BLaER1 treated with 17β-estradiol and CSF1 and Interleukin-3, amounts not matched to agents 10 nM and 100 nM (cell line): ENCODE measurements at regions not wholly inside any gene's neighbourhood (a gene's known extent, or its start where the extent isn't known, plus 50 kb on each side); places are given as distances from the start of the nearest gene placed in this dataset.

Experiments used
- H3K27ac ChIP-seq, 11 experiments: shearing (Covaris generic); formaldehyde crosslinking; 2 replicates each; pipeline ENCODE4 v1.8.1; 2022
- H3K27me3 ChIP-seq, 11 experiments: shearing (Covaris generic); formaldehyde crosslinking; 2 replicates each; pipeline ENCODE4 v1.8.1; 2022
- H3K36me3 ChIP-seq, 11 experiments: shearing (Covaris generic); formaldehyde crosslinking; 2 replicates each; pipeline ENCODE4 v1.8.1; 2022
- H3K4me1 ChIP-seq, 10 experiments: shearing (Covaris generic); formaldehyde crosslinking; 2 replicates each; pipeline ENCODE4 v1.8.1; 2022
- H3K4me2 ChIP-seq, 11 experiments: shearing (Covaris generic); formaldehyde crosslinking; 2 replicates each; pipeline ENCODE4 v1.8.1; 2022
- H3K4me3 ChIP-seq, 10 experiments: shearing (Covaris generic); formaldehyde crosslinking; 2 replicates each; pipeline ENCODE4 v1.8.1; 2022
- H3K9ac ChIP-seq, 11 experiments: shearing (Covaris generic); formaldehyde crosslinking; 2 replicates each; pipeline ENCODE4 v1.8.1; 2022
- H3K9me3 ChIP-seq, 11 experiments: shearing (Covaris generic); formaldehyde crosslinking; replicated peaks in 1 of 11; 2 replicates each; pipeline ENCODE4 v1.8.1; 2022
- H4K20me1 ChIP-seq, 11 experiments: shearing (Covaris generic); formaldehyde crosslinking; 2 replicates each; pipeline ENCODE4 v1.8.1; 2022
- Cebpa-rat ChIP-seq, 11 experiments: shearing (Covaris generic); IDR thresholded peaks; 2 replicates each; pipeline ENCODE4 v1.8.1; 2022

GRCh38 chr4:63851496-63851895 is 557.8 kb downstream of the TECRL start:
- TF ChIP-seq Cebpa-rat (IDR thresholded peaks at IDR 0.05) = no peak
- H3K27ac ChIP-seq = no peak overlapping the region
- no peaks in the 10 kb centered on the region for H3K4me1 ChIP-seq
- H3K9ac ChIP-seq = no peak overlapping the region
- H3K27me3 ChIP-seq = no peaks in the 10 kb centered on the region
- no peaks in the 10 kb centered on the region for H3K36me3 ChIP-seq
- no peaks in the 10 kb centered on the region for H4K20me1 ChIP-seq
- H3K9me3 ChIP-seq = no peaks in the 10 kb centered on the region
- no peak overlapping the region for H3K4me2 ChIP-seq
- H3K4me3 ChIP-seq = no peak overlapping the region

GRCh38 chr4:63841266-63841665 is 568.0 kb downstream of the TECRL start:
- no peak overlapping the region for H3K4me3 ChIP-seq
- H4K20me1 ChIP-seq = no peaks in the 10 kb centered on the region
- H3K9me3 ChIP-seq = no peaks in the 10 kb centered on the region
- H3K9ac ChIP-seq = no peak overlapping the region
- no peaks in the 10 kb centered on the region for H3K36me3 ChIP-seq
- TF ChIP-seq Cebpa-rat (IDR thresholded peaks at IDR 0.05) = no peak
- H3K27me3 ChIP-seq = no peaks in the 10 kb centered on the region
- no peak overlapping the region for H3K27ac ChIP-seq
- H3K4me2 ChIP-seq = no peak overlapping the region
- H3K4me1 ChIP-seq = no peaks in the 10 kb centered on the region

DNA sequence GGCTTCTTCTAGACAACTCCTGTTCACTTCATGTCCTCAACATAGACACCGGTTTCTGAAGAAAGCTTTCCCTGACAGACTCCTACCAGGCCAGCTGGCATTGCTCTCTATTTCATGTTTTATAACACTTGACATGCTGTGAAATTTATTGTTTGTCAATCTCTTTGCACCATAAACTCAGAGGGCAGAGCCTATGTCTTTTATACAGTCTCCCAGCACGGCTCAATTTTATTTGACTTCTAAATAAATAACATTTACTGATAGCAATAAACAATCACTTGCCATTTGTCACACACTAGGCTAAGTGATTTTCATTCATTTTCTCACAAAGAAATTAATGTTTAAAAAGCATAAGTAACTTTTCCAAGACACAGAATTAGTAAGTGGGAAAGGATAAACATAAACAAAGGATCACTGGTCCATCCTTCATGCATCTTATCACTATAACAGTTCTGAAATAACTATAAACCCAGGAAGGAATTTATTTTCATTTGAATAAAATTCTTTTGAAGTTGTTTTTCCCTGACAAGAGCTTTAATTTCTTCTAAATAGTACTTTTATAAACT is 577.6 kb downstream of the TECRL start:
- H3K4me2 ChIP-seq = no peak overlapping the region
- H3K9me3 ChIP-seq = no peaks in the 10 kb centered on the region
- H3K27me3 ChIP-seq = no peaks in the 10 kb centered on the region
- no peak overlapping the region for H3K27ac ChIP-seq
- no peaks in the 10 kb centered on the region for H3K4me1 ChIP-seq
- H3K36me3 ChIP-seq = no peaks in the 10 kb centered on the region
- H3K4me3 ChIP-seq = no peak overlapping the region
- H4K20me1 ChIP-seq = no peaks in the 10 kb centered on the region
- no peak overlapping the region for H3K9ac ChIP-seq
- TF ChIP-seq Cebpa-rat (IDR thresholded peaks at IDR 0.05) = no peak

DNA sequence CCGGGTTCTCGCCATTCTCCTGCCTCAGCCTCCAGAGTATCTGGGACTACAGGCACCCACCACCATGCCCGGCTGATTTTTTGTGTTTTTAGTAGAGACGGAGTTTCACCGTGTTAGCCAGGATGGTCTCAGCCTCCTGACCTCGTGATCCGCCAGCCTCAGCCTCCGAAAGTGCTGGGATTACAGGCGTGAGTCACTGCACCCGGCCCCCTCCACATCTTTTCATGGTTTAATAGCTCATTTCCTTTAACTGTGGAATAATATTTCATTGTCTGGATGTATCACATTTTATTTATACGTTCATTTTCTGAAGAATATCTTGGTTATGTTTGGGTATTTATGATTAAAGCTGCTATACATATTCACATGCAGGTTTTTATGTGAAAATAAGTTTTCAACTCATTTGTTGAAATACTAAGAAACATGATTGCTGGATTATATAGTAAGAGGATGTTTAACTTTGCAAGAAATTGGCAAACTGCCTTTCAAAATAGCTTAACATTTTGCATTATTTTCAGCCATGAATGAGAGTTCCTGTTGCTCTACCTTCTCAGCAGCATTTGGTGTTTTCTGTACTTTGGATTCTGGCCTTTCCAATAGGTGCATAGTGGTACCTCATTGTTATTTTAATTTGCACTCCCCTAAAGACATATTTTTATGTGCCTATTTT is 591.9 kb downstream of the TECRL start:
- Histone ChIP-seq H3K4me1 (no peaks in the 10 kb centered on the region), H3K9me3 (no peaks in the 10 kb centered on the region), H3K9ac (no peak overlapping the region), H3K27me3 (no peaks in the 10 kb centered on the region), H4K20me1 (no peaks in the 10 kb centered on the region), H3K4me2 (no peak overlapping the region), H3K4me3 (no peak overlapping the region), H3K36me3 (no peaks in the 10 kb centered on the region), H3K27ac (no peak overlapping the region)
- TF ChIP-seq Cebpa-rat (IDR thresholded peaks at IDR 0.05) = no peak

DNA sequence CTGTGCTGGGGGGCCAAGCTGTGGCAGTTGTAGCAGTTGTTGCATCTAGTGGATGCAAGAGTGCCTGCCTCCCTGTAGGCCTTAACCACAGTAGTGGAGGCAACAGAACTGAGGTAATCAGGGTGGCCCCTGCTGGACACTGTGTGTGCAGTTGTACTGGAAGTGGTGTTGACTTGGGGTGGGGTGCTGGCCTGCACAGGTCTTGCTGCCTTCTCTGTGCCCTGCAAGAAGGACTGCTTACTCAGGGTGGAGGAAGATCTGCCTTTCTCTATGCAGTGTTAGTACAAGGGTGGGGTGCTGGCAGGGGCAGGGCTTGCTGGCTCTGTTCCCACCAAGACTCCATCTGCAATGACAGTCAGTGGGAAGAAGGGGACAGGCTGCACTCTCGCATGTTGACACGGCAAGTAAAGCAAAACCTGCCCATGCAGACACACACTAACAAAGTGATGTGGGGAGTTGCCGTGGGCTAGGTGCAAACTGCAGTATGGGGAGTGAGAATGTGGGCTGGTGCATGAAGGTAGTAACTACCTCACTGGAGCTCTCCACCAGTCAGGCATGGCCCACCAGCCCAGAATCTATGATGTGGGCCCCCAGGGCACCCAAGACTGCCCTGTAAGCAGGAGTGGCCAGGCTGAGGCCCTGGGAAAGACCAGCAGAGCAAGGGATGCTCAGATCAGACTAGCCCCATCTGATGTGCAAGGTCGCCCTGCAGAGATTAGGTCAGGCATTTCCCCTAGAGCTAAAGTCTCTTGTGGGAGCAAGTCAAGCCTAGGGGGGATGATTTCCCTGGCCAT is 594.9 kb downstream of the TECRL start:
- H4K20me1 ChIP-seq = no peaks in the 10 kb centered on the region
- H3K4me1 ChIP-seq = no peaks in the 10 kb centered on the region
- no peak overlapping the region for H3K4me3 ChIP-seq
- H3K9me3 ChIP-seq = no peaks in the 10 kb centered on the region
- H3K27me3 ChIP-seq = no peaks in the 10 kb centered on the region
- H3K9ac ChIP-seq = no peak overlapping the region
- TF ChIP-seq Cebpa-rat (IDR thresholded peaks at IDR 0.05) = no peak
- no peak overlapping the region for H3K4me2 ChIP-seq
- no peak overlapping the region for H3K27ac ChIP-seq
- H3K36me3 ChIP-seq = no peaks in the 10 kb centered on the region

DNA sequence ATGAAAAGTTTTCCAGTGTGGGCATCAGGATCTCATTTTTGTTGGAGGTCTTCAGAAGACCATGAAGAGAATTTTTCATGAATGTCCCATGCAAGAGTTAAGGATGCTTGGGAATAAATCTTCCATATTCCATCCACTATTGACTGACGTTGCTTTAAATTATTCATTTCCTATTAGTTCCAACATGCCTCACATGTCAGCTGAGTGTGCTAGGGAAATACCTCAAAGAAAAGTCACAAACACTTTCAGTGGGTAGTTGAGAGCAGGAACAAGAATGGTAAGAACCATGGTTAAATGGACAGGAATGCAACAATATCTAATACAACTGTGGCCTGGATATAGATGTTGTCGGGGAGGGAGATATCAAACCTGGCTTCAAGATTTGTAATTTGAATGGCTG is 610.1 kb downstream of the TECRL start:
- no peak overlapping the region for H3K27ac ChIP-seq
- H3K4me3 ChIP-seq = no peak overlapping the region
- H3K9me3 ChIP-seq = no peaks in the 10 kb centered on the region
- no peaks in the 10 kb centered on the region for H4K20me1 ChIP-seq
- no peak for TF ChIP-seq Cebpa-rat (IDR thresholded peaks at IDR 0.05)
- H3K27me3 ChIP-seq = no peaks in the 10 kb centered on the region
- H3K4me1 ChIP-seq = no peaks in the 10 kb centered on the region
- H3K4me2 ChIP-seq = no peak overlapping the region
- no peak overlapping the region for H3K9ac ChIP-seq
- no peaks in the 10 kb centered on the region for H3K36me3 ChIP-seq

- Histone ChIP-seq H4K20me1 (no peaks in the 10 kb centered on the region), H3K27me3 (no peaks in the 10 kb centered on the region), H3K4me1 (peaks cover 0 to 6% (median 0%) of the 10 kb centered on the region in 10 experiments; a peak in 1 of 20 replicates), H3K9me3 (no peaks in the 10 kb centered on the region), H3K9ac (no peak overlapping the region), H3K27ac (no peak overlapping the region), H3K36me3 (no peaks in the 10 kb centered on the region), H3K4me2 (no peak overlapping the region), H3K4me3 (no peak overlapping the region)
- no peak for TF ChIP-seq Cebpa-rat (IDR thresholded peaks at IDR 0.05)
These were observed 613.9 kb downstream of the TECRL start for GRCh38 chr4:63795301-63795700.

DNA sequence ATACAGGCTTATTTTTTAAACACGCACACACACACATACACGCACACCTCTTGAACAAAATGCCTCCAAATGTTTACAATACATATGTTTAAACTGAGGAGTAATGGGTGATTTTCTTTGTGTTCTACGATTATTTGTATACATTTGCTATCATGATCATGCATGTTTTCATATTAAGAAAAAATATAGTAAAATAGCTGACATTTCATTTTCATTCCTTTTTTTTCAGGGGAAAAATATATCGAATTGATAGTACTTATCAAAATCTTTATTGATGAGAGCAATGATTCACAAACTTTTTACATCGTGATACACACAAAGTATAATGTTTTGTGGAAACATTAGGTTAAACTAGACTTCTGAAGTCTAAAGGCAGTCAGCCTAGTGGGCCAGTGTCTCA is 618.9 kb downstream of the TECRL start:
- H3K4me3 ChIP-seq = no peak overlapping the region
- H3K27ac ChIP-seq = no peak overlapping the region
- no peaks in the 10 kb centered on the region for H3K36me3 ChIP-seq
- H3K4me1 ChIP-seq = peaks cover 0 to 6% (median 0%) of the 10 kb centered on the region in 10 experiments; a peak in 1 of 20 replicates
- H3K27me3 ChIP-seq = no peaks in the 10 kb centered on the region
- H3K9me3 ChIP-seq = no peaks in the 10 kb centered on the region
- no peaks in the 10 kb centered on the region for H4K20me1 ChIP-seq
- TF ChIP-seq Cebpa-rat (IDR thresholded peaks at IDR 0.05) = no peak
- no peak overlapping the region for H3K4me2 ChIP-seq
- no peak overlapping the region for H3K9ac ChIP-seq

GRCh38 chr4:63788271-63788670 is 621.0 kb downstream of the TECRL start:
- Histone ChIP-seq H3K36me3 (no peaks in the 10 kb centered on the region), H3K27ac (no peak overlapping the region), H3K4me1 (peaks cover 0 to 6% (median 0%) of the 10 kb centered on the region in 10 experiments; a peak in 1 of 20 replicates), H3K4me3 (no peak overlapping the region), H3K9me3 (no peaks in the 10 kb centered on the region), H3K9ac (no peak overlapping the region), H3K27me3 (no peaks in the 10 kb centered on the region), H3K4me2 (no peak overlapping the region), H4K20me1 (no peaks in the 10 kb centered on the region)
- no peak for TF ChIP-seq Cebpa-rat (IDR thresholded peaks at IDR 0.05)
